ENCODE measurements at regions not wholly inside any gene's neighbourhood (a gene's known extent, or its start where the extent isn't known, plus 50 kb on each side); places are given as distances from the start of the nearest gene placed in this dataset.
"Not testable (repeated sequence)": the region's sequence is repeated elsewhere in the genome, so short reads cannot be mapped to it uniquely, and the experiment has no call there.

- no peak for DNase-seq
Measured at GRCh38 chr7:115638853-115639252, 391.7 kb downstream of the TFEC start.

GRCh38 chr7:115637128-115637527 lies 393.4 kb downstream of the TFEC start:
- no peak for DNase-seq

GRCh38 chr7:115635876-115636275 lies 394.7 kb downstream of the TFEC start:
- DNase-seq = no peak

GRCh38 chr7:115635376-115635775 lies 395.2 kb downstream of the TFEC start:
- DNase-seq = no peak

DNA sequence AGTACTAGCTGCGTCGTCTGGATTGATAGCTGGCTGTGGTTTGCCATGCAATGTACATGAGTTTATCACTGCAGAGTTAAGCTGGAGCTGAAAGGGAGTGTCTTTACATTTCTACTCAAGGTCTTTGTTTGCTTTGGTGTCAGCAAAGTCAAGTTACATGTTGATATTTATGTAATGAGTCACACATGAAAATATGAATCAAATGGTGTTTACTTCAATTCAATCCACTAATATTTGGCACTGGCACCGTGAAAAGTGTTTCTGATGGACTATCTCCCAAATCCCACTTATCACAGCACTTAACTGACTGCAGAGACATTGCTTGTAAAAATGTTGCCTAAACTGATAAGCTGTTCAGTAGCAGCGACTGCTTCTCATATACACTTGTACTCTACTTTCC lies 395.9 kb downstream of the TFEC start:
- peak; percentile 65 for DNase-seq

- no peak for DNase-seq
Measured at GRCh38 chr7:115632636-115633035, 397.9 kb downstream of the TFEC start.

DNA sequence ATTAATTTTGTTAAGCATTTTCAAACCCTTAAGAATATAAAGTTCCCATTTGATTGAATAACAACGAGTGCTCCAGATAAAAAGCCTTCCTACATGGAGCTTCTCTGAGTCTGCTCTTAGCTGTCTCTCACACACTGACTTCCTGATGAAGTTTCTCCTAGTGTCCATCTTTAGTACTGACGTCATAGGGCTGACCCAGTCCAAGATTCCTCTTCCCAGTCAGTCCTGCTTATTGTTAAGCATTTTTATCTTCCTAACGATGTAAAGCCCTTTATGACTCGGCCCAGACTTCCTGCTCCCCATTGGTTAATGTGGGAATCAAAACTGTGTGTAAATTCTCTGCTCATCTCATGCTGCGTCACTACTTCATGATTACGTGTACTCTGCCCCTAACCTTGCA lies 398.8 kb downstream of the TFEC start:
- no peak for DNase-seq

- no peak for DNase-seq
Measured at GRCh38 chr7:115630049-115630448, 400.5 kb downstream of the TFEC start.

DNA sequence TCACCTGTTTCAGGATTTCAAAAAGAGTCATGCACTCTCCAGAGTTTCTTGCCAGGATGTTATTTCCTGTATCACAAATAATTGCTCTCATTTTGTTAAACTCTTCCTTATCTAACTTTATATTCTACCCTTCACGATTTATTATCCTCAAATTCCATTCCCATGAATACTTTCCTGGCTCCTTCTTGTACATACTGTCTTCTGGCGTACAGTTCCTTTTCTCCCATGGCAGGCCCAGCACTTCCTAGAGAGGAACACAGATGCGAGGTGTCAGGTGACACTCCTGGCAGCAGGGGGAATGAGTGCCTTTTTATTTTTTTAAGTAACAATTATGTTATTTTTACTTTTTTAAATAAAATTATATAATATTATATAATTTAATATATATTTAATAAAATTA lies 411.9 kb downstream of the TFEC start:
- DNase-seq = no peak

GRCh38 chr7:115613836-115614235 lies 416.7 kb downstream of the TFEC start:
- DNase-seq = no peak

DNA sequence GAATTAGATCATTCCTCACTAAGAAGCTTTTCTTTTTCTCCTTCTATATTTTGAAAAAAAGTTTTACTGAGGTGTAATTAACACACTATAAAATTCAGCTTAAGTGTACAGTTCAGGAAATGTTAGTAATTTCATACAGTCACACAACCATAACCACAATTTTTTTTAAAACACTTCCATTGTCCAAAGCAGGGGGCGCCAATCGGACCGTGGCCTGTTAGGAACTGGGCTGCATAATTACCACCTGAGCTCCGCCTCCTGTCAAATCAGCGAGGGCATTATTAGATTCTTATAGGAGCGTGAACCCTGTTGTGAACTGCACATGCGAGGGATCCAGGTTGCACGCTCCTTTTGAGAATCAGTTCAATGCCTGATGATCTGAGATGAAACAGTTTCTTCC lies 427.1 kb downstream of the TFEC start:
- no peak for DNase-seq

- DNase-seq = no peak
Measured at GRCh38 chr7:115600207-115600606, 430.4 kb downstream of the TFEC start.

DNA sequence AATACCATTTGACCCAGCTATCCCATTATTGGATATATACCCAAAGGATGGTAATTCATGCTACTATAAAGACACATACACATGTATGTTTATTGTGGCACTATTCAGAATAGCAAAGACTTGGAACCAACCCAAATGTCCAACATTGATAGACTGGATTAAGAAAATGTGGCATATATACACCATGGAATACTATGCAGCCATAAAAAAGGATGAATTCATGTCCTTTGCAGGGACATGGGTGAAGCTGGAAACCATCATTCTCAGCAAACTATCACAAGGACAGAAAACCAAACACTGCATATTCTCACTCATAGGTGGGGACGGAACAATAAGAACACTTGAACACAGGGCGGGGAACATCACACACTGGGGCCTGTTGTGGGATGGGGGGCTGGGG lies 431.4 kb downstream of the TFEC start:
- DNase-seq = not testable (repeated sequence)

GRCh38 chr7:115597220-115597619 lies 433.3 kb downstream of the TFEC start:
- DNase-seq = not testable (repeated sequence)

DNA sequence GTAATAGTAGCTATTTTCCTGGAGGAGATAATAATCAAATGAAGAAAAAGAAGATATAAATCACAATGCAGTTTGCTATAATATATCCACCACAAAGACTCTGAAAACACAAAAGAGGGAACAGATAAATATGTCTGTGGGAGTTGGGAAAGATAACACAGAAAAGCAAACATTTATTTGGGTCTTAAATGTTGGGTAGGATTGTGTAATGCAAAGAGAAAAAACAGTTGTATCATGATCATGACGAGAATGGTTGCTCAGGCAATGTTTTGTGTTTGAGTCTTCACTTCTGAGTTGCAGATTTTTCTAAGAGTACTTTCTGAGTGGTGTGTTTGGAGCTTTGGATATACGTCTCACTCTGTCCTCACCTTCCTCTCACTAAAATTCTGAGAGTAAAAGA lies 437.5 kb downstream of the TFEC start:
- no peak for DNase-seq

GRCh38 chr7:115585015-115585718 lies 445.4 kb downstream of the TFEC start:
- peak; percentile 59 for DNase-seq

GRCh38 chr7:115582956-115583355 lies 447.6 kb downstream of the TFEC start:
- DNase-seq = no peak

GRCh38 chr7:115578576-115578975 lies 452.0 kb downstream of the TFEC start:
- no peak for DNase-seq

DNA sequence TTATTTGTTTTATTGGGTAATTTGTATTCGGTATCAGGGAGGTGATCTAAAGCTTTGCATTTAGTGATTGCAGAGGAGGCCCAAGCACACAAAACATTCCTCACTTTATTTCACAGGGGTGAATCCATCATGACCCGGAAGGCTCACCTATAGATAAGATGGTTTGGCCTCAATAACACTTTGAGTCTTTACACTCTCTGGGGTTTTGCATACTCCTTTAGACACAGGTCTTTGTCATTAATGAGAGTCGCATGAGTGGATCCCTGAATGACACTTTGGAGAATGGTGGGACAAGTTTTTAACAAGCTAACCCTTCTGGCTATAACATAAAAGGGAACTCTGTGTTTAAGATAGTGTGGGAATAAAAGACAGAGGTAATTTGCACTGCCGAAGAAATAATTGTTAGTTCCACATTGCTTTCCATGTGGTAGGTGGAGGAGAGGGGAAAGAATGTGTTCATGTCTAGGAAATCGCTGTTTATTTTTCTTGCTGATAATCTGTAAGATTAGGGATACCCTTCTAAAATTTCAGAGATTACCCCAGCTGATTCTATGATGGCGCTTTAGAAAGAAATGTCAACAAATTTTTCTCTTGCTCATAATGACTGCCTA lies 455.8 kb downstream of the TFEC start:
- DNase-seq = no peak

DNA sequence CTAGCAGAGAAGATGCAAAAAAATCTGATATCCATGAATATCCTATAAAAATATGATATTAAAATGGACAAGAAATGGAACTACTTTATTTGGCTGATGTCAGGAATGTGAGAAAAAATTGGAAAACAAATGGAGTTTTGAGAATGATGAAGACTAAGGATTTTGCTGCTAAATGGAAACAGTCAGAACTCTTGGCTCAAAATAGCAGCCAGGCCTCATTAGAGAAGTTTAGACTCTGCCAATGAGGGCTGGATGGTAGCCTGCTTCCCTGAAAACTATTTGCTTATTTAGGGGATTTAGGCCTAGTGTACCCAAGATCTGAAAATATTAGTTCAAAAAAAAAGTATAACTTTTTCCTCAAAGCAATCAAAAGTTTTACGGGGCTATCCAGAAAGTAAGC lies 458.5 kb downstream of the TFEC start:
- DNase-seq = no peak

DNA sequence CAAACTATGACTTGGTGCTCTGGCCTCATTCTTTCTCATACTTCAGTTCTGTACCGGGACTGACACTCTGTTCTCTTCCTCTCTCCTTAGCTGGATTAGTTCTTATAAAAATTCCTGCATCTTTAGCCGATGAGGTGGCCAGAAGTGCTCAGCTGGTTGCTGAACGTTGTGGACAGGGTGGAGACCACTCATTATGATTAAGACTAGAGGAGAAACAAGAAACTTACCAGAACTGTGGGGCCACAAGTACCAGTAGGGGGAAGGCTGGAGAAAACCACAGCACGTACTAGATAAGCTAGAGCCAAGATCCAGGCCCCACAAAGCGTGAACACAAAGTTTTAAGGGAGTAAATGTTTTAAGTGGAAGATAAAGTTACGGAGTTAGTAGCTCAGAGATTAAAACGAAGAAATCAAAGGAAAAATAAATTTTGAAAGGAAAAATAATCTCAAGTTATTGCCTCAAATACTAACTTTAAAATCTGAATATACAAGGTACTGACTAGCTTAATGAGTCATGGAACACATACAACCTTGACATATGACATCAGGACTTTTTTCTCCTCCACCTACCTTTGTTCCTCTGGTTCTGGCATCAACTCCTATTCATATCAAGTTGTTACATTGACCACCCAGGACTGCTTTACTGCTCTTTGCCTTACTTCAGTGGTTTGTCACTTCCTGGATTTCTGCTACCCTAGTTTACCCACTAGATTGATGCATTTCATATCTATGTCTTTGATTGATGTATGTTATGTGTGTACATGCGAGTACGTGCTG lies 469.0 kb downstream of the TFEC start:
- no peak for DNase-seq

DNA sequence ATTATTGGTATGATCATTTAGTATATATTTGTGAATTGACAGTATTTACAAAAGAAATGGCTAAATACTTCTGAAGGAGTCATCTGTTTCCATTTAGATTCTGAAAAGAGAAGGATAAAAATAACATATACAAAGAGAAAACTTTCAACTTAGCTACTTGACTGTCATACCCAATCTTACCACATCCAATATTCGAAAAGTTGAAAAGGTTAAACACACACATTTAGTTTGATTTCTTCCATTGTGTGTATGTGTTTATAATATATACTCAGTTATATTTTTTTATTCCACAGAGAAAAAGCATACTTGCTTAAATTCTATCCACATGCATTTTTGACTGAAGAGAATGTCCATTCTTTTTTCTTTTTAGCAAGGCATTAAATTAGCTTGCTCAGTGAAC lies 470.7 kb downstream of the TFEC start:
- DNase-seq = no peak

DNA sequence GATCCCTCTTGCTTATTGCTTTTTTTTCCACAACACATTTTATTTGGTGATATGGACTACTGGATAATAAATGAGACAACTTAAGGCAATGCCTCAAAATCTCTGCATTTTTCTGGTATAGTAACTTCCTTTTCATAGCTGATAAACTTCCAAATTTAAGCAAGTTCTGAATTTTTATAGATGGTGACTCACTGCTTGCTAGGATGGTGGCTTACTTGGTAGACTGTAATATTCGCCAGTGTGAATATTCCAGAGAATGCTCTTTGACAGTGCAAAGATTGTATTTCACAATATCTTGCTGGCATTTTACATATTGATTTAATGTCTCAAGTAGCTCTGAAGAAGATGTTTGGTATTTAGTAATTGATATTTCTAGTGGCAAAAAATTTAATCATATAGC lies 472.4 kb downstream of the TFEC start:
- DNase-seq = no peak

- DNase-seq = not testable (repeated sequence)
Measured at GRCh38 chr7:115557296-115557695, 473.3 kb downstream of the TFEC start.

Measured in NCI-H1105 treated with DMSO at 0.1 percent for 48 hours (cell line).